ENCODE measurements at regions not wholly inside any gene's neighbourhood (a gene's known extent, or its start where the extent isn't known, plus 50 kb on each side); places are given as distances from the start of the nearest gene placed in this dataset.

- no peak overlapping the region for H3K4me3 ChIP-seq (ENCODE audit: low read depth, low read length)
- no peak for TF ChIP-seq CTCF (IDR thresholded peaks at IDR 0.05; ENCODE audit: borderline replicate concordance, insufficient read depth, low read depth, low read length)
Measured at GRCh38 chr3:94779699-94780098, 716.8 kb downstream of the NSUN3 start.

- no peak overlapping the region for H3K4me3 ChIP-seq (ENCODE audit: low read depth, low read length)
- TF ChIP-seq CTCF (IDR thresholded peaks at IDR 0.05; ENCODE audit: borderline replicate concordance, insufficient read depth, low read depth, low read length), result no peak
Measured at GRCh38 chr3:94784274-94784673, 721.4 kb downstream of the NSUN3 start.

- TF ChIP-seq CTCF (IDR thresholded peaks at IDR 0.05; ENCODE audit: borderline replicate concordance, insufficient read depth, low read depth, low read length), result no peak
- H3K4me3 ChIP-seq (ENCODE audit: low read depth, low read length), result no peak overlapping the region
Measured at GRCh38 chr3:94787066-94787465, 724.2 kb downstream of the NSUN3 start.

- no peak for TF ChIP-seq CTCF (IDR thresholded peaks at IDR 0.05; ENCODE audit: borderline replicate concordance, insufficient read depth, low read depth, low read length)
- H3K4me3 ChIP-seq (ENCODE audit: low read depth, low read length), result no peak overlapping the region
Measured at GRCh38 chr3:94787734-94788270, 724.9 kb downstream of the NSUN3 start.

GRCh38 chr3:94794563-94794962 lies 731.7 kb downstream of the NSUN3 start:
- no peak for TF ChIP-seq CTCF (IDR thresholded peaks at IDR 0.05; ENCODE audit: borderline replicate concordance, insufficient read depth, low read depth, low read length)
- no peak overlapping the region for H3K4me3 ChIP-seq (ENCODE audit: low read depth, low read length)

- TF ChIP-seq CTCF (IDR thresholded peaks at IDR 0.05; ENCODE audit: borderline replicate concordance, insufficient read depth, low read depth, low read length), result no peak
Measured at GRCh38 chr3:94799420-94800060, 736.7 kb downstream of the NSUN3 start.

GRCh38 chr3:94811836-94812235 lies 749.0 kb downstream of the NSUN3 start:
- TF ChIP-seq CTCF (IDR thresholded peaks at IDR 0.05; ENCODE audit: borderline replicate concordance, insufficient read depth, low read depth, low read length), result no peak
- no peak overlapping the region for H3K4me3 ChIP-seq (ENCODE audit: low read depth, low read length)

More at GRCh38 chr3:94799420-94800060, 736.7 kb downstream of the NSUN3 start:
- H3K4me3 ChIP-seq (ENCODE audit: low read depth, low read length), result no peak overlapping the region

Measured in GM12875 (cell line).